ENCODE measurements at regions not wholly inside any gene's neighbourhood (a gene's known extent, or its start where the extent isn't known, plus 50 kb on each side); places are given as distances from the start of the nearest gene placed in this dataset.
"Not testable (repeated sequence)": the region's sequence is repeated elsewhere in the genome, so short reads cannot be mapped to it uniquely, and the experiment has no call there.

DNA sequence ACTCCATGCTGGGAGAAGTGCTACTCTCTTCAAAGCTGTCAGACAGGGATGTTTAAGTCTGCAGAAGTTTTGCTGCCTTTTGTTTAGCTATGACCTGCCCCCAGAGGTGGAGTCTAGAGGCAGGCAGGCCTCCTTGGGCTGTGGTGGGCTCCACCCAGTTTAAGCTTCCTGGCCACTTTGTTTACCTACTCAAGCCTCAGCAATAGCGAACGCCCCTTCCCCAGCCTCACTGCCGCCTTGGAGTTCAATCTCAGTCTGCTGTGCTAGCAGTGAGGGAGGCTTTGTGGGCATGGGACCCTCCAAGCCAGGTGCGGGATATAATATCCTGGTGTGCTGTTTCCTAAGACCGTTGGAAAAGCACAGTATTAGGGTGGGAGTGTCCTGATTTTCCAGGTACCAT lies 715.9 kb downstream of the IPMK start:
- TF ChIP-seq, protein P1, sequence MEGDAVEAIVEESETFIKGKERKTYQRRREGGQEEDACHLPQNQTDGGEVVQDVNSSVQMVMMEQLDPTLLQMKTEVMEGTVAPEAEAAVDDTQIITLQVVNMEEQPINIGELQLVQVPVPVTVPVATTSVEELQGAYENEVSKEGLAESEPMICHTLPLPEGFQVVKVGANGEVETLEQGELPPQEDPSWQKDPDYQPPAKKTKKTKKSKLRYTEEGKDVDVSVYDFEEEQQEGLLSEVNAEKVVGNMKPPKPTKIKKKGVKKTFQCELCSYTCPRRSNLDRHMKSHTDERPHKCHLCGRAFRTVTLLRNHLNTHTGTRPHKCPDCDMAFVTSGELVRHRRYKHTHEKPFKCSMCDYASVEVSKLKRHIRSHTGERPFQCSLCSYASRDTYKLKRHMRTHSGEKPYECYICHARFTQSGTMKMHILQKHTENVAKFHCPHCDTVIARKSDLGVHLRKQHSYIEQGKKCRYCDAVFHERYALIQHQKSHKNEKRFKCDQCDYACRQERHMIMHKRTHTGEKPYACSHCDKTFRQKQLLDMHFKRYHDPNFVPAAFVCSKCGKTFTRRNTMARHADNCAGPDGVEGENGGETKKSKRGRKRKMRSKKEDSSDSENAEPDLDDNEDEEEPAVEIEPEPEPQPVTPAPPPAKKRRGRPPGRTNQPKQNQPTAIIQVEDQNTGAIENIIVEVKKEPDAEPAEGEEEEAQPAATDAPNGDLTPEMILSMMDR (conservative IDR thresholded peaks at IDR 0.05 in 1 of 2, IDR thresholded peaks at IDR 0.05 in 1 of 2; ENCODE audit: extremely low read depth in 1 of 2, insufficient read depth in 1 of 2, low read depth in 1 of 2, low read length in 2 of 2) = not testable (repeated sequence)
- not testable (repeated sequence) for TF ChIP-seq EZH2 (IDR thresholded peaks at IDR 0.05; ENCODE audit: borderline replicate concordance, low read length)
